Right hindlimb (tissue), 1 donor: ENCODE measurements at regions not wholly inside any gene's neighbourhood (a gene's known extent, or its start where the extent isn't known, plus 50 kb on each side); places are given as distances from the start of the nearest gene placed in this dataset.
A peak's percentile ranks its signal among the peaks of the same experiment; 100 is the strongest.
"Not testable (repeated sequence)": the region's sequence is repeated elsewhere in the genome, so short reads cannot be mapped to it uniquely, and the experiment has no call there.

Source experiments
- DNase-seq: peaks from one replicate; pipeline ENCODE4 v3.0.0-alpha.2; 2018

DNA sequence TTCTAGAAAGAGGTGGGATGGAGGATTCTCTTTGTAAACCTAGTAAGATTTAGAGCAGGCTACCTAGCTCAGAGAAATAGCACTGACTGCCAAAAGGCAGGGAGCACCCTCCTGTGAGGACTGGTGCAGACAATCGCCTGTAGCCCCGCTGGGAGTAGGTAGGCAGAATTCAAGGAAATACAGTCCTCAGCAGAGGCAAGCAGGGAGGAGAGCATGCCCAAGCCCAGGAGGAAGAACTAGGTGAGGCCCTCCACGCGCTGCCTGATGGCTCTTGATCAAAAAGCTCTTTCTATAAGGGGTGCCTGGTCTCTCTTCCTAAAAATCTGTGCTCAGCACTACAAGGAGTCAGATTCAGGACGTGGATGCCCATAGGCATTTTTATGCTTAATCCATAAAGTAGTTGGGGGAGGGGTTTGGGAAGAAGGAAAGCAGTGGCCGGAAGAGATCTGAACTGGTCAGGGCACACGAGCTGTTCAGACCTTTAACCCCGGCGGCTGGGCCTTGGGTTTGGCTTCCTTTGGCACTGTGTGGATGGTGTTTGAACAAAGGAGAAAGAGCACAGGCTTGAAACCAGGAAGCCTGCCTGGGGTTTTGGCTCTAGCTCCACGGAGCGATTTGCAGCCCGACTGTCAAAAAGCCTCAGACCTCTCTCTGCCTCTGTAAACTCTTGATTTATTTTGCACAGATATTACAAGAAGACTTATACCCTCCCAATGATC lies 320.6 kb downstream of the FOXO1 start:
- DNase-seq, result no peak

DNA sequence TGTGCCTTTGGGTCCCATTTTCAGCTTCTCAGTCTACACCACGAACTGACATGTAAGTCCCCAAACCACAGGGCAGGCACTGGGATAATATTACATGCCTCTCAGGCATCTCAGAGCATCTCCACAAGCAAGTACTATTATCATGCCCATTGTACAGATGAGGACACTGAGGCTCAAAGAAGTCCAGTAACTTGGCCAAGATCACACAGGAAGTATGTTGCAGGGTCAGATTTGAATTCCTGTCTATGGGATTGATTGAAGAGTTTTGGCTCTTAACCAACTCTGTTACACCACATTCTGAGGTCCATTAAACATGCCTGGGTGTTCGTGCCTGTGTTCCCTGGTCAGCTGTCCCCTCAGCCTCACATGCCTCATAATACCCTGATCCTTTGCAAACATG lies 319.8 kb downstream of the FOXO1 start:
- DNase-seq, result no peak

DNA sequence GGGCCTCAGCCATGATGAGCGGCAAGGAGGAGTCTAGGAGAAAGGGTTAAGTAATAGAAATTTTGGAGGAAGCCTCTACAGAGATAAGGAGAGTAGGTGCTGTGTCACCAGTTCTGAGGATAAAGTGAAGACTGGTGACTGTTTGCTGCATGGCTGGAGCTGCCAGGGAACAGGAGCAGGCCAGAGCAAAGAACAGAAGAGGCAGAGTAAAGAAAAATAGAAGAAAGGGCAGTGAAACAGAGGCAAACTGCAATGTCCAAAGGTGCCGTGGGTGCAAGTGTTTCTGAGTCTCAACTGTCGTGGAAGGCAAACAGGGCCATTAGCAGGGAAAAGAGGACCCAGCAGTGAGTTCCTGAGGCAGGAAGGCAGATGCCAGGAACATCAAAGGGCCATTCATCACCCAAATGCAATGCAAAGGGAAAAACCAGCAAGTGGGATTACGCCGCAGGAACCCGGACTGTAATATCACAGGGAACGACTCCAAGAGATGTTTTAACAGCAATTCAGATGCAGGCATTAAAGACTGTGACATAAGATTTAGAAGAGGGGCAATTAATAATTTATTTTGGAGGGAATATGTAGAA lies 318.3 kb downstream of the FOXO1 start:
- no peak for DNase-seq

DNA sequence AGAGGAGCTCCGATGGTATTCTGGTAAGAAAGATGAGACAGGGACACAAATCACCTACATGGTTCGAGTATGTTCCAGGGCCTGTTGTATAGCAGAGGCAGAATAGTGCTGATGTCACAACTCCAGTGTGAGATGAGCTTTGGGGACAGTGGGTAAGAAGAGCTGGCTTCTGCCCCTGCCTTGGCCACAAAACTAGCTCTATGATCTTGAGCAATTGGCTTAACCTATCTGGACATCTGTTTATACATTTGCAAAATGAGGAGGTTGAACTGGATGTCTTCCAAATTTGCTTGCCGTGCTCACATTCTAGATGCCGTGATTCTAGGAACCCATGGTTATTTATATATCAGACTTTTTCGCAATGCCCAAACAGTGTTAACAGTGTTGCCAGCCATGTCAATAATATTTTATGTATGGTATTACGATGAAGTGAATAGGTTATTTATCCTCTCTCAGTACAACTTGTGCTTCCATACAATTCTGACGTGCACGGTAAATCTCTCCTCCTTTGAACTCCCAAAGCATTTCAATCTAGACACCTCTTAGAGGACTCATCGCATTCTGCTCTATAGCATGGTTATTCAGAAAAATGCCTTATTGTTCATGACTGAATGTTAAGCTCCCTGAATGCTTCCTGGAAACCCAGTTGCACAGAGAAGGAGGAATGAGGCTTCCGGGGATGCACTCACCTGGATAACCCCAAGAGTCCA lies 316.0 kb downstream of the FOXO1 start:
- DNase-seq, result no peak

DNA sequence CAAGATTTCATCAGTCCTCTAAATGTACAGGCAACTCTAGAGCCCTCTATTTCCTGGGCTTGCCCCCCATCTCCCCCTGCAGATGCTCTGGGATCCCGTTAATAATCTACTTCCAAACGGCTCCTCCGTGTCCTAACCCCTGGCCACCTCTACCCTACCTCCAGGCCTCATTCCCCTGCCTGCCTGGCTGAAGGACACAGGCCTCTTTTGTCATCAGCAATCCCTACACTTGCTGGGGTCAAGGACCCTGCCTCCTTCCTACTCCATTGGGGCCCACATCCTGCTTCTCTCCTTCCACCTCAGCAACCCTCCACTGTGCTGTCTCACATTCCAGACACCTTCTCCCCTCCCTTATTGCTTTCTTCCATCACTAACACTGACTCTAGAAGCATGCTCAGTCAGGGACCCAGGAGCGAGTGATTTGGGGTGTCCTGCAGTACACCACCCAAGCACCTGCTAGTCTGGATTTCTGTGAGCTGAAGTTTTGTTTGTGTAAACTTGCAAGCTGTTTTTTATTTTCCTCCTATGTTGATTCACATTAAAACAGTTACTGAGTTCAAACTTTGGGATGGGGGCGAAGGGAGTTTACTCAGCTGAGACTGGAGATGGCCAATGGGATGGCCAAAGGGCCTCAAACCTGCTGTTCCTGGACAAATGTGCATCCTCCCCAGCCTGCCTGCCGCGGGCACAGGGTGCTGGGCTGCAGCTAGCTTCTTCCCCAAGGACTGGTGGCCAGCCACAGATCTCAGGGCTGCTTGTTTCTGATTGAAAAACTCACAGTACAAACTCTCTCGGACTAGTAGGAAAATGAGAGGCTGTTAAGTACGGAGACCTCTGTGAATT lies 314.7 kb downstream of the FOXO1 start:
- DNase-seq, result no peak

DNA sequence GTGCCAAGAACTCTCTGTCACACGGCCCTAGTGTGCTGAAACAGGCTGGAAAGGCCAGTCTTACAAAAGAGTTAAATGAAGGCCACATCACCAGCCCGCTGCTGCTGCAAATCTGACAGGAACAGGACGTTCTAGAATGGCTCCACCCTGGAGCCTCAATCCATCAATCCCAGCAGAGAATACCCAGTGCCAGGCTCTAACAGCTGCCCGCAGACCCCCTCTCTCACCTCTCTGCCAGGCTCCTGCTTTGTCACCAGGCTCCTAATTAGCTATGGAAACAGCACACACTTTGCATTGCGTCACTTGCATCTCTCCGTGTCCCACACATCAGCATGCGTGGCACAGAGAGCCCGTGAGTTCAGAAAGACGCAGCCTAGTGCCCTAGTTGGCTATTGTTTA lies 314.1 kb downstream of the FOXO1 start:
- DNase-seq, result peak; percentile 57

DNA sequence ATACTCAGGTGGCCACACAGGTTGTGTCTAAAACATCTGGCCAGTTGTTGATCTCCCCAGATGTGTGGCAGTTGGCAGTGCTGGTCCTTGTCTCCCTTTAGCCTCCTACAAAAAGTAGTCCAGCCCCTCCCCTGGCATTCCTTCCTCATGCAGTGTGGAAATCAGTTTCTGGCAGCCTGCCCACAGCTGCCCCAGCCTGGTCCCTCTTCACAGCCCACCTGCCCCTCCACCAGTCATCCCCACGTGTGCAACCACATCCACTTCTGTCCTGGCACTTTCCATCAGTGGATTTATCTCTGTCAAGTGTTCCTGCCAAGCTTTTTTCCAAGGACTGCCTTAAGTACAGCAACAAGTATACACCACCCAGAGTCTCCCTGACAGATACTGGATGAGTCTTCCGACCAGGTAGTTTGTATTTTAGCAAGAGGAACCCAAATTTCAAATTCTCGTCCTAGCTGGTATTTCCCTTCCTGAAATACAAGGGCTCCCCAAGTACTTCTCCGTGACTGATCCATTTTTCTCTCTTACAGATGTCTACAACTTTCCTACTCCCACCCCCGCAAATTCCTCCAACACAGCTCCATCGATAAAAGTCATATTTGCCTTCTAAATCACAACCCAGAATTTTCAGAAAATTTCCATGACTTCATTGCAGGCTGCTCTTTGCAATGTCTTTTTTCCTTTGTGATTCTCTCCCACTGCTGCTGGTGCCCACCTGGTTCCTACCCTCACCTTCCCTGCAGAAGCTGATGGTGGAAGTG lies 313.5 kb downstream of the FOXO1 start:
- peak; percentile 79 for DNase-seq

DNA sequence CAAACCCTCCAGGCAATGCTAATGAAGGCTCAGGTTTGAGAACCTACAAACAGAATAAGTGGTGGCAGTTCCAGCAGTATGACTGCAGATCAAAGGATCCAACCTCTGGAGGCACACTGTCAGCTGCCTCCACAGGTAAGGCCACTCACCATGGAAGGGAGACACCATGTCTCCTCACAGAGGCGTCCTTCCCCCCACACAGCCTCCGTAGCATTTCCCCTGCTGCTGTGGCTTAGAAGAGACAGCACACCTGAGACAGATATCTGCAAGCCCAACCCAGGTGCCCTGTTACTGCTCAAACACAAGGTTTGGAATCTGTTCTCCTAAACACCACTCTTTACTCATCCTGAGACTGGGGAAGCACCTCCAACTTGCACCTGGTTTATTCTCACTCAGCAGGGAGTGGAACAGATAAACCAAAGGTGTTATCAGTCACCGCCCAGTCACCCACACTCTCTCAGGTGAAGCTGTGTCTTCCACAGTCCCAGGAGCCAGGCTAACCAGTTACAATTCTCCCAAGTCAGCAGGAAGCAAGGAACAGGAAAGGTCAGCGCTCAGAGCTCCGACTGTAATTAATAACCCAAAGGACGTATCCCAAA lies 311.2 kb downstream of the FOXO1 start:
- DNase-seq, result no peak

DNA sequence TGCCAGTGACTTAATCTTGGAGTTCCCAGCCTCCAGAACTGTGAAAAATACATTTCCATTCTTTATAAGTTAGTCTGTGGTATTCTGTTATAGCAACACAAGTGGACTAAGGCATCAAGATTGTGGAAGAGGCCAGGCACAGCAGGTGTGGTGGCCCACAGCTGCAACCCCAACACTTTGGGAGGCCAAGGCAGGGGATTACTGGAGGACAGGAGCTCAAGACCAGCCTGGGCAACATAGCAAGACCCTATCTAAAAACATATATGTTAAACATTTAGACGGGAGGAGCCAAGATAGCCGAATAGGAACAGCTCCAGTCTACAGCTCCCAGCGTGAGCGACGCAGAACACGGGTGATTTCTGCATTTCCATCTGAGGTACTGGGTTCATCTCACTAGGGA lies 310.4 kb downstream of the FOXO1 start:
- no peak for DNase-seq

DNA sequence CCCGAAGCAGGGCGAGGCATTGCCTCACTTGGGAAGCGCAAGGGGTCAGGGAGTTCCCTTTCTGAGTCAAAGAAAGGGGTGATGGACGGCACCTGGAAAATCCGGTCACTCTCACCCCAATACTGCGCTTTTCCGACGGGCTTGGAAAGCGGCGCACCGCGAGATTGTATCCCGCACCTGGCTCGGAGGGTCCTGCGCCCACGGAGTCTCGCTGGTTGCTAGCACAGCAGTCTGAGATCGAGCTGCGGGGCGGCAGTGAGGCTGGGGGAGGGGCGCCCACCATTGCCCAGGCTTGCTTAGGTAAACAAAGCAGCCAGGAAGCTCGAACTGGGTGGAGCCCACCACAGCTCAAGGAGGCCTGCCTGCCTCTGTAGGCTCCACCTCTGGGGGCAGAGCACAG lies 310.0 kb downstream of the FOXO1 start:
- DNase-seq, result not testable (repeated sequence)

DNA sequence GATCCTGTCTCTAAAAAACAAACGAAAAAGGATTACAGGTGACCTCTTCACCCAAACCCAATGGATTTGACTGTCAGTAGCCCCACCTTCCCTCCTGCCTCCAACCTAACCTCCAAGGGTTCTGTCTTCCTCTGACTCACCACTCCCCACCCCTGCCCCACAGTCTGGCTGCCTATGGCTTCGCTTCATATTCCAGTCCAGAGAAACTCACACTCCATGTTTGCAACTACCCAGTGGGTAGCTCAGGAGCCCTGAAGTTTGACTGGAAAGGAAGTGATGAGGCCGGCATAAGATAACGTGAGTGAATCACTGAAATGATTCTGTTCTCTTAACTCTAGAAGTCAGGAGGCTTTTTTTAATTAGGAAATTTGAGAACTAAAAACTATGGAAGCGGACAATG lies 303.9 kb downstream of the FOXO1 start:
- DNase-seq, result no peak

DNA sequence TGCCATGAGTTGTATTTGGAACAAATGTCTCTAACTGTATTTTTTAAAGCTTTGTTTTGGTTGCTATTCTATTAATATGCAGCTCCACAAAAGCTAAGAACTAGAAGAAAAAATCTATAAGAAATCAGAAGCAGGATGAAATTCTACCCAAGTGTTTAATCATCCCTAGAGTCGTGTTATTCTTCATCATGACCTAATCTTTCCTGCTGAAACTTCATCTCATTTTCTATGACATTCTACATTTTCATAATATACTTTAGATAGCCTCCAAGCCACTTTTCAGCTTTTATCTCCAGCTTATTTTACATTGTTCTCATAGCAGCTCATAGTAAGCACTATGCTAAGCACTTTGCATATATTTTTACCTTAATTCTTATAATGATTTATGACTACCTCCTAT lies 302.8 kb downstream of the FOXO1 start:
- no peak for DNase-seq

DNA sequence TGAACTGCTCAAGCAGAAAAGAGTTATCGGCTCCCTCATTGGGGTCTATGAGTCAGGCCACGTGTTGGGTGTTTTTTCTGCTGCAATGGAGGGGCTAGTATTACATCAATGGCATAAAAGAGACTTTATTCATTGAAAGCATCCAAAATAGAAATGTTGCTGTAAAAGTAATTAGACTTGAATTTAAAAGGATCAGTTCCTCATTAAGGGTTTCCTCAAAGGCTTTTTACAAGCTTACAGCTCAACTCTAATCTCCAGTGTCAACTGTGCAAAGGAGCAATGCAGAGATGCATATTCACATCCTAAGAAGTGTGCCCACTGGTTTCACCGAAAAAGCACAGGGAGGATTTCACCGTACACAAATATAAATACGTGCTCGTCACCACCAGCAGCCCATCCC lies 300.3 kb downstream of the FOXO1 start:
- no peak for DNase-seq

DNA sequence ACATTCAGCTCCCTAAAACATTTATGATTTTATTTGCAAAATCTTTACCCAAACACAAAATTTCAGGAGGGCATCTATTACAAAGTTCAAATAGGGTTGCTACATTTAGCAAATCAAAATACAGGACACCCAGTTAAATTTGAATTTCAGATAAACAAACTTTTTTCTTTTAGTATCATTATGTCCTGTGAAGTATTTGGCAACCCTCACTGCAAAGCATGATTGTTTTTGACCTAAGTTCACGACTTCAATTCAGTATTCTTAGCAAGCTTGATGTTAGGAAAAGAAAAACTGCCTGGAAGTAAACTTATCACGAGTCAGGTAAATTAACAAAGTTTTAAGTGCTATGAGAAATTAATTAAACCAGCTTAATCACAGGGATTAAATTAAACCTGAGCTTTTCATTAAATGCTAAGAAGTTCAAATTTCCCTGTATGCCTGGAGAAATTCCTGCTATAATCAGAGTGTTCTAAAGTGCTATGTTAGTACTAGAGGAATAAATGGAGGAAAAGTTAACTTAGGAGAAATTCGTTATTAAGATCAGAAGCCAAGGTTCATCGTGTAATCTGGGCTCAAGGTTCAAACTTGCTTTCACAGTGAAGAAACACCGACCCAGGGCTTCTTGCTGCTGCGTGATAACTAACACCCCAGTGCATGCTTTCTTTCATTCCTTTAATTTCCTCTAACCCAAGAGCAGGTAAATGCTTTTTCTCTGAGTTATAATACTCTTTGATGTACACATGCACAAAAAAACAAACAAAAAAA lies 298.1 kb downstream of the FOXO1 start:
- DNase-seq, result no peak

DNA sequence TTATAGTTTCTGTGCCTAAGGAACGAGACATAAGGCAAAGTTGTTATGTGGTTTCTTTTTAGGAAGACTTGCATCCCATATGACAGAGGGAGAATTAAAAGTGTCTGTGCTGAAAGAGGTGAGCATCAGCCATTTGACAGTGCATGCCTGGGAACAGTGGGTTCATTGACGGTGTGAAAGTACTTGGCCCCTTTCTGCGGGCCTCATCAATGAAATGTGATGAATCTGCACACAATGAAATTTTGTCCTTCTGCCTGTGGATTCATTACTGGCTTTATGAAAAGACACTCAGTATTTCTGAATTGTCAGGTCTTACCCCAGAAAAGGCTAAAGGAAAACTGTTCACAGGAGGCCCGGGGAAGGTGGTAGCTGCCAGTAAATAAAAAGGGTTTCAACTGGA lies 295.8 kb downstream of the FOXO1 start:
- DNase-seq, result no peak

DNA sequence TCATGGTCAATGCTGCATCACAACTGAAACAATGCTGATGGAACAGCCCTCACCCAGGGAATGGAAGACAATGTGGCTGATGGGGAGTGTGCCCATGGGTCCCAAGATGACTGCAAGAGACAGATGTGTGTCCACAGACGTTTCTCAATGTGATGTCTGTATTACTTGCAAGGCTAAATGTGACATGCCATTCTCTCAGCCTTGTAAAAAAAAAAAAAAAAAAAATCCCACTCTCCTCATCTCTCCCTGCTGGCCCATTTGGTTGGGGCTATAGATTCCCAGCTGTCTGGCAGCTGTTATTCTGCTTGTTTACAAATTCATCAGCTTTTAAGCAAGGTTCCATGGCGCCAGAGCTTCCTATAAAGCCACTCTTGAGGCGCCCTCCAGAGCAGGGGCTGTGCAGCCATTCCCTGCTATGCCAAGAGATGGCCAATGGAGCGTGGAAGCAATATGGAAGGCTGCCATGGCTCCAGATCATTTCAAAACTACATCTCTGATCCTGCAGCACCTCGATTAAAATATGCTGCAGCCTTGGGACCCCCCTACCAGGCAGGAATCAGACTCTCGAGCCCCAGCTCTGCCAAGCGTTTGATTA lies 294.8 kb downstream of the FOXO1 start:
- DNase-seq, result peak; percentile 56

DNA sequence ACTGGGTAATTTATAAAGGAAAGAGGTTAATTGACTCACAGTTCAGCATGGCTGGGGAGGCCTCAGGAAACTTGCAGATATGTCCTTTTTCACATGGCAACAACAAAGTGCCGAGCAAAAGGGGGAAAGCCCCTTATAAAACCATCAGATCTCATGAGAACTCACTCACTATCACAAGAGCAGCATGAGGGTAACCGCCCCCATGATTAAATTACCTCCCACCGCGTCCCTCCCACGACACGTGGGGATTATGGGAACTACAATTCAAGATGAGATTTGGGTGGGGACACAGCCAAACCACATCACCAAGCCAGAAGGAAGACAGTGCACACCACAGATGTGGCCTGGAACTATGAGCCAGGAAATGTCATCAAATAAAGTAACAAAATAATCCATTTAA lies 292.8 kb downstream of the FOXO1 start:
- not testable (repeated sequence) for DNase-seq

DNA sequence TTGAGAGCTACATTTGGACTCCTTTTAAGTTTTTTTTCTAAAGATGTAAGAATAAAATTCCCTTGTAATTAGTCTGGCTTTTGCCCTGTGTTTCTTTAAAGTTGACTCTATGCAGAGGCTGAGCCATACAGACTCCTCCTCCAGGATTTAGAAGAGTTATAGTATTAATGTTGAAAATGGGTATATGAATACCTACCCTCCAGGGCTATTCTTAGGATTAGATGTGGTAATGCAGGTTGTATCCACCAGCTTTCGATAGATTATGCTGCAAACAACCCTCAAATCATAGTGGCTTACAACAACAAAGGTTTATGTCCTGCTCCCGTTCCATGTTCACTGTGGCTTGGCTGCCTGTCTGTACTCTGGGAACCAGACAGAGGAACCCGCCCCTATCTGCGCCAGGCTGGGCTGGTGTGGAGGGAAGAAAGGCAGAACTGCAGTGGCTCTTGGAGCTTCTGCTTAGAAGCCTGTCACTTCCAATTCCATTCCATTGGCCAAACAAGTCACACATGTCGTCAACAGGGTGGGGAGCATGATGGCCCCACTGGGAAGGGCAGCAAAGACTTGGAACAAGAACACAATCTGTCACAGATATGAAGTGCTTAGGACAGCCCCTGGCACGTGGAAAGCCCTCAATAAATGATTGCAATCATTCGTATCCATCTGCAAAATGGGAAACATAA lies 290.8 kb downstream of the FOXO1 start:
- no peak for DNase-seq

DNA sequence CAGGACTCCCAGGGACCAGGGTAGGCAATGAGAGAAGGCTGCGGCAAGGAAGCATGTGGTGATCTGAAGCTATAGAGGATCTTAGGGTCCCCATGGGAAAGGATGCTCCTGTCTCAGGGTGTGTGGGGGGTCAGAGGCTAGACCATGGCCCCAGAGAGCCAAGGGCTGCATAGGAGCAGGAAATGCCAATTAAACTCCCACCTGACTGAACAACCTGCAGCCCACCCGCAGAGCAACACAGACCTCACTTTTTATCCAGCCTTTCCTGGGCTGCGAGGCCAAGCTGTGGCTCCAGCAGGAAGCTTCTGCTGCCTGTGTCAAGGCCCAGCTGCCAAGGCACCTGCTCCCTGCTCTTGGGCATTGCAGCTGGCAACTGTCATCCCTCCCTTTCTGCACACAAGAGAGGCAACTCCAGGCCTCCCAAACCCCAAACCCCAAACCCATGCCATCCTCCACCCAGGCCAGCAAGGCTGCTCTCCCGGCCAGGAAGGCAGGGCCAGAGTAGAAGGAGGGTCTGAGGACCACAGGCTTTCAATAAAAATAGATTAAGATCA lies 290.1 kb downstream of the FOXO1 start:
- DNase-seq, result peak; percentile 66
